Stimulated activated CD8-positive, alpha-beta memory T cell treated with anti-CD3 and anti-CD28 coated beads, Interleukin-12 subunit alpha, Interleukin-12 subunit beta, amount 100 ng/mL, for 24 hours (primary cell): ENCODE measurements at regions not wholly inside any gene's neighbourhood (a gene's known extent, or its start where the extent isn't known, plus 50 kb on each side); places are given as distances from the start of the nearest gene placed in this dataset.
"Not testable (repeated sequence)": the region's sequence is repeated elsewhere in the genome, so short reads cannot be mapped to it uniquely, and the experiment has no call there.

Source experiments
- DNase-seq: peaks from one replicate; pipeline ENCODE4 v3.0.0-alpha.2; 2020; ENCODE audit errors: extremely low read depth

- DNase-seq = no peak
Observed at GRCh38 chr3:28033059-28033784, 208.2 kb upstream of the CMC1 start.

DNA sequence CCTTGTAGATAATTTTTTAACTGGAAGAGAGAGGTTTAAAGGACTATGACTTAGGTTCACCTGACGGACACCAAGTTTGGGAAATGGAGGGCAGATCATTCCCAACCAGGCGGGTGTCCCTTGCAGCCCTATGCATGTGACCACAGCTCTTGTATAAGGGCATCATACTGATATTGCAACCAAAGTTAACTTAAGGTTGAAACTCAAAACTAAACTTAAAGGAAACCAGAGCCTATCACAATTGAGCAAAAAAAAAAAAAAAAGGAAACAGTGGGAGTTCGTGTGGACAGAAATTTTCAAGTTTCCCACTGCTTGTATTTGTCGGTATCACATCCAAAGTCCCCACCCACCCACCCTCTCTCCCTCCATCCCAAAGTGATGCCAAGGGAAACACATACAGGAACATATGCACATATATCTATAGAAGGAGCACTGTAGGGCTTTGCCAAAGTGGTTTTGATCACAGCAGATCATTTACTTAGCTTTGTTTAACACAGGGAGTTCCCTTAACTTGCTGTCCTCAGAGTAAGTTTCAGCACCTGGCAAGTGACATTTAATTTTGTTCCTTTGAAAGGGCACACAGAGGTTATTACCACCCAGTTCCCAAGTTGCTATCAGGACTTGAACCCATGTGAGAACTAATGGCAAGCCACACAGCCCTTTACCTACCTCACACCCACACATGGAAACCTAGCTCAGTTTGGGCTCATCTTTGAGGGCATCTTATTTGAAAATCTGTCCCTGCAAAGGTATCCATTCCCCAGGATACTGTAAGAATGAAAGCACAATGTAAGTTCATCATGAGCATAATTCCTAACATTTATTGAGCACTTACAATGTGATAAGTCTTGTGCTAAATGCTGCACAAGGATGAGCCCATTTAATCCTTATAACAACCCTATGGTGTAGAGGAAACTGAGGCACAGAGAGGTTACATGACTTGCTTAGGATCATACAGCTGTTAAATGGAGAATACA is 204.5 kb upstream of the CMC1 start:
- no peak for DNase-seq

DNA sequence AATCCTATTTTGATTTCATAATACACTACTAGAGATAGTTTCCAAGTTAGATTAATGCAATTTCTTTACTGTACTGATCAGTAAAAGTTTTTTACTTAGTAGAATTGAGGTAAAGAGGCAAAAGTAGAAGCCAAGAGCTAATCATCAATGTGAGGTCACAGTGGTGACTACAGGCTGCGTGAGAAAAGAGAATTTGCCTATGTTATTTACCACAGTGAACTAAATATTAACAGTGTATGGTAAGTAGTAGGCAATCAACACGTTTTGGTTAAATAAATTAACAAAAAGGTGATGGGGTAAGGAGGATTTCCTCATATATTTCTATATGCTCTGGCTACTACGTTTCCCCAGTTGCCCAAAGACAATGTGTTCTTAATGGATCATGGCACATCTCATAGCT is 202.2 kb upstream of the CMC1 start:
- DNase-seq = no peak

GRCh38 chr3:28039829-28040228 is 201.6 kb upstream of the CMC1 start:
- DNase-seq = no peak

DNA sequence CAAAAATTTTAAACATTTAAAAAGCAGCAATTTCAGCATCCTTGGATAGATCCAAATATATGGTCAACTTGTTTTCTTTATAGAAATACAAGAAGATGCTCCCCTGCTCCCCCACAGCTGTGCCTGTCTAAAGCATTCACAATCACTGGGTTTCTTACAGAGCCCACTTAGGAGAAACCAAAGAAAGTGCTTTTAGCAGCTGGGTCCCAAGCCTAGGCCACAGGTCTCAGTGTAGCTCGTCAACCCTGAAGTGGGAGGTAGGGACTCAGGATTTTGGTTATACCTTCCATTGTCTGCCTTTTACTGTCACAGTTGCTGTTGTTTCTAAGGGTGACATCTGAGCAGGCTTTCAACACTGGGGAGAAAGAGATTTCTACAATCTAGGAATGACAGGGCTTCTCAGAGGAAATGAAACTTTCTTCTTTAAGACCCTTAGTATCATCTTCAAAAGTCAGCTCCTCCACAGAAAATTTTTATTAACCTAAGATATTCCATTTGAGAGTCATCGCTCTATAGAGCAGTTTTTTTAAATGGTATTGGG is 199.3 kb upstream of the CMC1 start:
- no peak for DNase-seq

- no peak for DNase-seq
Observed at GRCh38 chr3:28042707-28043106, 198.7 kb upstream of the CMC1 start.

DNA sequence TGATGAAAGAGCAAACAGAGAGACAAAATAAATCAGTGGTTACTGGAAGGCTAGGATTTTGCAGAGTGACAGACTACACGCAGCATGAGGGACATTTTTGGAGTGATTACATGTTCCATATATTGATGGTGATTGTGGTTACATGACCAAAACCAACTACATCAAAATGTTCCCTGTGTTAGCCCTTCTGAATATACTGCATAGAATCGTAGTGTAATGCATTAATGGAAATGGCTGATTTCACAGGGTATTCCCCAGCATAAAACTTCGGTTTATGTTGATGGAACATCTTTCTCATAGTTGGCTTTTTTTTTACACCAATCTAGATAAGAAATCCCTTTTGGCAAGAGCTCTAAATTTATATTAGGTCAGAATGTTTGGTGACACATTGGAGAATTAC is 191.3 kb upstream of the CMC1 start:
- DNase-seq = no peak

DNA sequence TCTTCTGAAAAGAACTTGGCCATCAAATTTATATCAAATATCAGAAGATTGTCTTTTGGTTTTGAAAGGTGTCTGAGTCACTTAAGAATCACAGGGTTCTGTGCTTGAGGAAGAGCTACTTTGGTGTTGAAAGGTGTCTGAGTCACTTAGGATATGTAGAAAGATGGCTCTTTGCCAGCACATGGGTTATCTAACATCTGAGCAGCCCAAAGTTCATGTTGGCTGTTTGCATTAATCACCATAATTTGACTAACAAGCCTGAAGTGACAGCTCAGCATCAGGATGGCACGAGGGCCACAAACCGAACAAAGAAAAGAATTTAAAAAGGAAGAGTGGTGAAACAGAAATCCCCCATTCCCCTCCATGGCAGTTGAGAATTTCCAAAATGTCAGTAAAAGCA is 190.5 kb upstream of the CMC1 start:
- no peak for DNase-seq

DNA sequence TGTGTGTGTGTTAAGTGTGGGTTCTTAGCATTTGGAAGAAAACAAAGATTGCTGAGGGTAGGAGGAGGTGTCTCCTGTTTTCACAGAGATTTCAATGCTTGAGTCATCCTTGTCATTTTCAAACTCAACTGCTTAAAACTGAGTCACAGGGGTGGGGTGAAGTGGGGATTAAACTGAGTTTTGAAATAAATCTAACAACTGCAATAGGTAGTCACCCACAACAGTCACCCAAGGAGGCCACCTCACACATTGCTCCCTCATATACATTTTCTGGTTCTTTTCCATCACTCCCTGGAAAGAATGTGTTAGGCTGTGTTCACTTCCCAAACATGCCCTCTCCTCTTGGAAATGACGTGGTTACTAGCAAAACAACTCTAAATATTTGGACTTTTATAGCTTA is 187.7 kb upstream of the CMC1 start:
- no peak for DNase-seq

DNA sequence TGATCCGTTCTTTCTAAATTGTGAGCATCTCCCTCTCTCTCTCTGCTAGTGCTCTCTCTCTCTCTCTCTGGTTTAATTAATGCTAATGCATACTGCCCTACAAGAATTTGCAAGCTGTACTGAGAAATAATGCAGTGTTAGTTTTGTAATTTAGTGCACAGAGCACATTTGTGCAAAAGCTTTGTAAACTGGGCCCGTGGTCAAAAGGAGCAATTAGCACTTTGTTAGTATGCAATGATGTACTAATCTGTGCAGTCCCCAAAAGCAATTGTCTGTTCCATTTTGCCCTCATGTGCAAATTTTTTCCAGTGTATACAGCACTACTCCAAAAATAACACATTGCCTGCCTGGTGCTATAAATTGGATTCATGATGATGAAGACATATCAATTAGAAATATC is 184.6 kb upstream of the CMC1 start:
- no peak for DNase-seq

GRCh38 chr3:28057539-28057938 is 183.9 kb upstream of the CMC1 start:
- DNase-seq = no peak

GRCh38 chr3:28059199-28059598 is 182.2 kb upstream of the CMC1 start:
- not testable (repeated sequence) for DNase-seq

DNA sequence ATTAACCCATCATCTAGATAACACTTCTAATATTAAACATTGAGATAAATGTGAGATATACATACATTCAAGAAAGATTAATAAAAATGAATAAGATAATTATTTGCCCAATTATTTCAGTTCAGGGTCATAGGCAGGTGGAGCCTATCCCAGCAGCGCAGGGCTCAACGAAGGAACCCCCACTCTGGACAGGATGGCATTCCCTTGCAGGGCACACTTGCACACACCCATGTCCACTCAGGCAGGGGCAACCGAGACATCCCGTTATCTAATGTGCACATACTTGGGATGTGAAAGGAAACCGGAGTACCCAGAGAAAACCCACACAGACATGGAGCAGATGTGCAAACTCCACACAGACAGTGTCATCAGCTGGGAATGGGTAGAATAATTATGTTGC is 175.4 kb upstream of the CMC1 start:
- DNase-seq = no peak

GRCh38 chr3:28067014-28067413 is 174.4 kb upstream of the CMC1 start:
- DNase-seq = no peak

- no peak for DNase-seq
Observed at GRCh38 chr3:28068342-28068741, 173.1 kb upstream of the CMC1 start.

- no peak for DNase-seq
Observed at GRCh38 chr3:28069438-28069837, 172.0 kb upstream of the CMC1 start.

- no peak for DNase-seq
Observed at GRCh38 chr3:28076246-28076645, 165.2 kb upstream of the CMC1 start.

- no peak for DNase-seq
Observed at GRCh38 chr3:28077572-28077971, 163.8 kb upstream of the CMC1 start.

GRCh38 chr3:28078536-28078935 is 162.9 kb upstream of the CMC1 start:
- DNase-seq = no peak

DNA sequence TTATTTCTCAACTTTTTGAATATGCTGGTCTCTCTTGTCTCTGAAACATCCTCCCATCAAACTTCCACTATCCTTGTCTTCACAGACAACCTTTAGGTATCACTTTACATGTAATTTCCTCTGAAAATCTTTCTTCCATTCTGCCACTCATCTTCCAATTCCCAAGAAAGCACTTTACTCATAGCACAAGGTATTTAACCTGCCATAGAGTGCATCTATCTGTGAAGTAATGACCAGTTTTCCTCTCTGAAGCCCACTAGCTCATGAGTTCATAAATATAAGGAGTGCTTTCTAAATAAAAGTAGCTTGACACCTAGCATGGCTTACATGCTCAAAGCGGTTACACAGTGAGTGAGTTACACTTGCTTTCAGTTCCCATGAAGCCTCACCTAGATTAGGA is 160.7 kb upstream of the CMC1 start:
- no peak for DNase-seq

DNA sequence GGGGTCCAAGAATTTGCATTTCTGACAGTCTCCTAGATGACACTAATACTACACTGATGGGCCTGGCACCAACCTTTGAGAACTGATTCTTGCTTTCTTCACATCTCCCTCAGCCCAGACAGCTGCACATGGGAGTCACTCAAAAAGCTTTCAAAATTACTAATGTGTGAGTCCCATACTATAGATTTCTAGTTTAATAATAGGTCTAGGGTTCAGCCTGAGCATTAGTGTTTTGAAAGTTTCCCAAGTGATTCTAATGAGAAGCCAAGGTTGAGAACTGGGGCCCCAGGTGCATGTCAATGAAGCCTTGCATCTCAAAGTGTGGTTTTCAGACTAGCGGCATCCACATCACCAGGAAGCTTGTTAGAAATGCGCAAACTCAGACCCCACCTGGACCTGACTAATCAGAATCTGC is 159.9 kb upstream of the CMC1 start:
- DNase-seq = no peak

GRCh38 chr3:28087591-28087990 is 153.8 kb upstream of the CMC1 start:
- DNase-seq = no peak
